HG03159 (cell line): ENCODE measurements at regions not wholly inside any gene's neighbourhood (a gene's known extent, or its start where the extent isn't known, plus 50 kb on each side); places are given as distances from the start of the nearest gene placed in this dataset.
"Not testable (repeated sequence)": the region's sequence is repeated elsewhere in the genome, so short reads cannot be mapped to it uniquely, and the experiment has no call there.

ENCODE experiments used
- ATAC-seq: cut with Tn5 transposase; IDR thresholded peaks from one replicate; pipeline ENCODE4 v1.9.1; 2021; ENCODE audit warnings: mild to moderate bottlenecking, moderate library complexity; ENCODE audit not compliant: unreplicated experiment

DNA sequence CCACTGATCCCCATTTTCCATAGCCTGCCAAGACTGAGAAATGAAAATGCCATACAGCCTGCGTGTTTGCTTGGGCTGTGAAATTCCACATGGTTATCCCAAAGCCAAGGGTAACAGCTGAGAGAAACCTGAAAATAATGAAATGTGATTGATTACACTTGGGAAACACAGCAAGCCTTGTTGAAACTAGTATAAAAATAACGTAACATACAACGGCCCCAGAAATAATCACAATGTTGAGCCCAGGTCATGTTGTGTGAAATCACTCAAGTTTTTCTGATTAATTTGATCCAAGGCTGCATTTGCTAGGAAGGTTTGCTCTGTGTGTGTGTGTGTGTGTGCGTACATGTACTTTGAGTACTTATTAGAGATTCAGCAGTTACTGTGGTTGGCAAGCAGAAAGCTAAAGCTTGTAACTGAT, 269.0 kb downstream of the OXSM start:
- no peak for ATAC-seq

DNA sequence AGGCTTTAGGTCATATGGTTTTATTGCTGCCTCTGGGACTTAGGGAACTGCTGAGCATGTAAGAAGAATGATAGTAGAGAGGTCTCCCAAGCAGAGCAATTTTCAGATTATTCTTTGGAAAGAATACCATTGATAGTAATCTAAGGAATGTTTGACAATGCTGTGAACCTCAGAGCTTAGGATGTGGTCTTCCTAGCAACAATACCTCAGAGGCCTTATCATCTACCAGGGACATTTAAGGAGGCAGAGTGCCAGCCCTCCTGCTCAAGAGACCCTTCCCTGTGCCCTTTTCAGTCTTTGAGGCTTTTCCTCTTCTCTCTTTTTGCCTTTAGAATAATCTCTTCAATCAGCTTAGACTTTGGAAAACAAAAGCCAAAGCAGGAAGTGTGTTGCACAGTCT, 272.1 kb downstream of the OXSM start:
- ATAC-seq, result no peak

DNA sequence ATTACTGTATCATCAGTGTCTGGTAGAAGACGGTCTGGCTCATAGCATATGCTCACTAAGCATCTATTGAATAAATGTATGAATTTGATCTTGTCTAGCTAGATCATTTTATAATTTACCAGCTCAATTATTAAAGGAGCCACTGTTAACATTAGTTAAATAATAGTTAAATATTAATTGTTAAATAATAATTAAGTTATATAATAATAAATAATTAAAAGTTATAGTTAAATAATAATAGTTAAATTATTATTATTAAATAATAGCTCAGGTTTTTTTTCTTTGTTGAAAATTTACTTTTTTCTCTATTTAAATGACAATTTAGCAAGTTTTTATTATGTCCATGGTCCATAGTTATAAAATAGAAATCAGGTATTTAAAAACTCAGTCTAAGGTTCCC, 274.4 kb downstream of the OXSM start:
- no peak for ATAC-seq

DNA sequence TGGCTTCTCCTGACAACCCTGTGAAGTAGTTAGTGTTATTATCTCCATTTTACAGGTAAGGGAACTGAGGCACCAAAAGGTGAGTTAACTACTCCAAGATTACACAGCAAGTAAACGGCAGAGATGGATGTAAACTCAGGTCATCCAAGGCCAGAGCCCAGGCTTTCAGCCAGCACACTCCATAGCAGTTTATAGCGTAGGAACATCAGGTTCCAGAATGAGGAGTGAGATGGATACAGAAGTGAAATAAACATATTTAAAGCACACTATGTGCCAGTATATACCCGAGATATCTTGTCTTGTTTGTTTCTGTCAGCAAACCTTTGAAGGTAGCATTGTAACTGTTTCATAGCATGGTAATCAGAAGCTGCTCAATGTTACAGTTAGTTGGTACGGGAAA, 279.0 kb downstream of the OXSM start:
- no peak for ATAC-seq

DNA sequence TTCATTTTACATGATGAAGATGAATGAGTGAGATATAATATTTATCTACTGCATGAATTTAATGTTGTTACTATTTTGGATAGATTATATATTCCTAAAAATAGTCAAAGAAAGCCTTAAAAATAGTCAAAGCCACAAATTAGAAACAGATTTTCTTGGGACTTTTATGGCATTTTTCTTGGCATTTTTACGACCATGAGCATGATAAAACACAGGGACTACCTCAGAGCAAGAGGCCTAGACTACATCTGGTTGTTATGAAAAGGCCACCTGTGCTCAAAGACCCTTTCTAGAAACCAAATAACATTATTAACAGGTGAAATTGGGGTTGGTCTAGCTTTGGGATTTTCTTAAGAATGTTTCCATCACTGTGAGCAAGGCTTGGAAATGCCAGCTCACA, 281.0 kb downstream of the OXSM start:
- ATAC-seq, result no peak

DNA sequence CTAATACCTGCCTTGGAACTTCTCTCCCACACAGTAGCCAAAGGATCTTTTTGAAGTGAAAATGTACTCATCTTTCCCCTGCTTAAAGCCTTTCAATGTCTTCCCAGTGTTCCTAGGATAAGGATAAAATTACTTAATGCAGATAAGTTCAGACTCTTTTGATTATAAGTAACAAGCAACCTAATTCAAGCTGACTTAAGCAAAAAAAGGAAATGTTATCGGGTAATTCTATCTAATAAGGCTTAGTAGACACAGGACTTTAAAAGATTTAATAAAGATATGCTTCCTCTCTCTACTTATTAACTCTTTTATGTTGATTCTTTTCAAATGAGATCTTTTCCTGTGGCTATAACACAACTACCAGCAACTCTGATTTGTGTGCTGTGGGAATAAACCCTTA, 284.2 kb downstream of the OXSM start:
- no peak for ATAC-seq

DNA sequence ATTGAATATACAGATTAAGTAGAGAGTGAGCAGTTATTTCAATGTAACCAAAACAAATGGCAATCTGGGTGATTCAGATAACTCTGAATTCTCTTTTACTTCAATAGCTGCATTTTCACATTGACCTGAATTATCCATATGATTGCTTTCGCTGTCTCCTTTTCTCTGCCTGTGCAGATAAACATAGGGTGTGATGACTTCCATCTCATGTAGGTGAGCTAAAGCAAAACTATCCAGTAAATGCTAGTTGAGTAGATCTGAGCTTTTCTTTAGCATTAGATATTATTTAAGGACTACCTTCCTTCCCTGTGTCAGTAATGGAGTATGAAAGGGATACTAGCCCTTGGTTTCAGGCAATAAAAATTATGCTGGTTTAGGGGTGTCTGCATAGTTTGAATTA, 288.6 kb downstream of the OXSM start:
- no peak for ATAC-seq

DNA sequence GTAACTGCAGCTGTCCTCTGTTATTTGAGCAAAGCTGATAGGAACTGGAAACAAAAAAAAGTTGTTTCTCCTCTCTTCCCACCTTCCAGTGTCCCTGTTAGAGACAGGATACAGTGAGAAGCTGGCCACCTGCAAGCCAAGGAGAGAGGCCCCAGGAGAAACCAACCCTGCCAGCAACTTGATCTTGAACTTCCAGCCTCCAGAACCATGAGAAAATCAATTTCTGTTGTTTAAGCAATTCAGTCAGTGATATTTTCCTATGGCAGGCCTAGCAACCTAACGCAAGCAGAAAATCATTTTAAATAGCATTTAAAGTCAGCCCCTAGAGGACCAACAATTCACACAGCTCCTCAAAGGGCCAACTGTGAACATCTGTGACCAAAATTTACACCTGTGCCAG, 291.3 kb downstream of the OXSM start:
- ATAC-seq, result no peak

DNA sequence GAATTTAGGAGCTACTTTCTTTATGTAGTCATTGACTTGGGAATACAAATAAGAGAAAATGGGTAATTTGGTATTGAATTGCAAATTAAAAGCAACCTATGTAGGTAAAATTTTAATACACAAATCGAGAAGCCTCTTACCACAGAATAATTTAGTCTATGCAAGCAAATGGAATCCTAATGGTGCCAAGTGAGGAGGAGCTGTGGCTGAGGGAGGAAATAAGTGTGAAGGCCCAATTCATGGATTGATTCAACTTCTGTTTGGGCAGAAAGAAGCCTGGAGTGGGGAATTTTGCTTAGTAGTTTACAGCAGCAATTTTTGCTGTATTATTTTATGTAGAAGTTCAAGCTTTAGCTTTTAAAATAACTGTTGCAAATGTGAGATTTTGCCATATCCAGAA, 291.9 kb downstream of the OXSM start:
- ATAC-seq, result no peak

DNA sequence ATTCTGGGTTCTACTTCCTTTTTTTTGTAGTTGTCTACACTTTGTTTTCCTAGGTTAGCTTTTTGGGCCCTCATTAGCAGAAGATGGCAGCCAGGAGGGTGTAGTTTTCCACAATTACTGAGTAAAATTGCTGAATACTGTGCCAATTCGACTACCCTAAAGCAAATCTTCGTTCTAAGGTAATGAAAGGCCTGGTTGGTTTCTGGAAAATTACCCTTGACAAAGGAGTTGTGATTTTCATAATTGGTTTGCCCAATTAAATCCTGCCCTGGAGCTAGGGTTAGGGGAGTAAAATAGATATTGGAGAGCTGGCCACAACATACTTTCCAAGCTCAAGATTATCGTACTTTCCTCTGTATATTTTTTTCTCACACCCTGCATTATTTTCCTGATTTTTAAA, 293.0 kb downstream of the OXSM start:
- no peak for ATAC-seq

DNA sequence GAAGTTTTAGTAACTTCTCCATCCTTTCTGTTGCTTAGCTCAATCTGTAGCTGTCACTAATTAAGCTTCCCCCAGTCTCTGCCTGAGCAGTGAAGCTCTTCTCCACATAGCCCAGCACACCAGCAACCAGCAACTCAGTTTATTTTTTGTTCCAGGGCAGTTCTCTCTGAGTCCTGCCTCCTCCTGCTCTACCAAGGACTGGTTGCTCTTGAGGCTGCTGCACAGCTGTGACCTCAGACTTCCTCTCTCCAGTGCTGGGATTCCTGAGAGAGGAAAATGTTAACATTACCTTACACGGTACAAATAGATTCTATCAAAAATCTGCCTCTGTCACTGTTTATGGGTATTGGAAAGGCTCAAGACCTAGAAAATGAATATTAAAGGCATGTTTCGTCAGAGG, 294.7 kb downstream of the OXSM start:
- no peak for ATAC-seq

DNA sequence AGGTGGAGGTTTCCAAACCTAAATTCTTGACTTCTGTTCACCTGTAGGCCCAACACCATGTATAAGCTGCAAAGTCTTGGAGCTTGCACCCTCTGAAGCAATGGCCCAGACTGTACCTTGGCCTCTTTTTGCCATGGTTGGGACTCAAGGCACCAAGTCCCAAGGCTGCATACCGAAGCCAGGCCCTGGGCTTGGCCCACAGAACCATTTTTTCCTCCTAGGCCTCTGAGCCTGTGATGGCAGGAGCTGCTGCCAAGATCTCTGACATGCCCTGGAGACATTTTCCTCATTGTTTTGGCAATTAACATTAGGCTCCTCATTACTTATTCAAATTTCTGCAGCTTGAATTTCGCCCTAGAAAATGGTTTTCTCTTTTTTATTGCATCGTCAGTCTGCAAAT, 297.9 kb downstream of the OXSM start:
- ATAC-seq, result no peak

DNA sequence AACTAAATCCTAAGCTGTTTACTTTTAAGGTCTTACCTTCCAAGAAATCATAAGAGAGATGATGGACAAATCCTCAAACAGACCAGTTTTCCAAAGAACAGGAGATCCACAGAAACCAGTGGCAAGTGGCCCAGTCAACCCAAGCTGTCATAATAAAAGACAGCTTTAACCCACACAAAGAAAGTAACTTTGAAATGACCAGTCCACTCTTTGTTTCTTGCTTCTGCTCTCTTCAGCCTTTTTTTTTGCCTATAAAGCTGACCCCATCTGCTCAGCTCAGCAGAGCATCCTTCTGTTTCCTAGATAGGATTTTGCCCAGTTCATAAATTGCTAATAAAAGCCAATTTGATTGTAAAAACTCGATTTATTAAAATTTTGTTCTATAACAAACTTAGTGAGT, 299.4 kb downstream of the OXSM start:
- no peak for ATAC-seq

DNA sequence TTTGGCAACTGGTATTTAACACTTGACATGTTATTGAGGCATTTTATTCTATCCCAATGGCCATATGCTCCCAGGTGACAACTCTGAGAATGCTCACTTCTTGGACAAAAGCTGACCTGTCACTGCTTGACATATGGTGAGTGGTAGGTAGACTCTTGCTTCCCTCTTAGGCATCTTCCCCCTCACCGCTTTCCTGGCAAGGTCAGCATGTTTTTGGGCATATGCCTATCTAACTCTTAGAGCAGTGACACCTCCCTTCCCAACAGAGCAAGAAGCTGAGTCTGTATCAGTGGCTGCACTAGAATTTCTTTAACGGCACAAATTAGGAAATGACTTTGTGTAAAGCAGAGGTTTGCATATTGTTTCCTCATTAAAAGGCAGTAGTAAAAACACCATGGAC, 300.7 kb downstream of the OXSM start:
- ATAC-seq, result no peak

DNA sequence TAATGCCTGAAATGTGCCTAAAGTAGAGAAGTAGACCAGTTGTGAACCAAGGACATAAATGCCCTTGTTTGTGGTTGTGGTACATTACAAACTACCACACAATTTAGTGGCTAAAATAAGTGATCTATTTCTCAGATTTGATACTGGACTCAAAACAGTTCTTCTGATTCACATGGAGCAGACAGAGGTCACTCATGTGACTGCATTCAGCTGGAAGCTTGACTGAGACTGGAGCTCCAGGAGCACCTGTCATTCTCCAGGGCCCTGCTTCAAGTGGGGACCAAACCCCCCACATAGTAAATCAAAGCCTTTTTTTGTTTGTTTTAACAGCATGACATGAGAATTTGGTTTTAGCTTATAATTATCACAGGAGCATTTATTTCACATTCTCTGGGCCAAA, 301.2 kb downstream of the OXSM start:
- ATAC-seq, result no peak

DNA sequence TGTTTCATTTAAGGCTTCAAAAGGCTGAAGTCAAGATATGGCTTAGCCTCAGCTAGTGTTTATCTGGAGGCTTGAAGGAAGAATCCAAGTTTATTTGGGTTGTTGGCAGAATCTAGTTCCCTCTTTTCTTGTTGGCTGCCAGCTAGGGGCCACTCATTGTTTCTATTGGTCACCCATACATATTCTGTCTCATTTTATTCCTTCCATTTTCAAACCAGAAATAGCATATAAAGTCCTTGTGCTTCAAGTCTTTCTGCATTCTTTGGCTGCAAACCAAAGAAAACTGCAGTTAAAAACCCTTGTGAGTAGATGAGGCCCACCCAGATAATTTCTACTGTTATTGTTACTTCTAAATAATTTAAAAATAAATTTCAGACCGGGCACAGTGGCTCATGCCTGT, 301.7 kb downstream of the OXSM start:
- no peak for ATAC-seq

DNA sequence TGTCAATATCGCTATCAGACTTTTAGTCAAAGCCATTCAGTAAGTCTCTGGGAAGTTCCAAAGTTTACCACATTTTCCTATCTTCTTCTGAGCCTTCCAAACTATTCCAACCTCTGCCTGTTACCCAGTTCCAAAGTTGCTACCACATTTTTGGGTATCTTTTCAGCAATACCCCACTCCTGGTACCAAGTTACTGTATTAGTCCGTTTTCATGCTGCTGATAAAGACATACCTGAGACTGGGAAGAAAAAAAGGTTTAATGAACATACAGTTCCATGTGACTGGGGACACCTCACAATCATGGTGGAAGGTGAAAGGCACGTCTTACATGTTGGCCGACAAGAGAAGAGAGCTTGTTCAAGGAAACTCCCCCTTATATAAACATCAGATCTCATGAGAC, 307.2 kb downstream of the OXSM start:
- ATAC-seq, result not testable (repeated sequence)

DNA sequence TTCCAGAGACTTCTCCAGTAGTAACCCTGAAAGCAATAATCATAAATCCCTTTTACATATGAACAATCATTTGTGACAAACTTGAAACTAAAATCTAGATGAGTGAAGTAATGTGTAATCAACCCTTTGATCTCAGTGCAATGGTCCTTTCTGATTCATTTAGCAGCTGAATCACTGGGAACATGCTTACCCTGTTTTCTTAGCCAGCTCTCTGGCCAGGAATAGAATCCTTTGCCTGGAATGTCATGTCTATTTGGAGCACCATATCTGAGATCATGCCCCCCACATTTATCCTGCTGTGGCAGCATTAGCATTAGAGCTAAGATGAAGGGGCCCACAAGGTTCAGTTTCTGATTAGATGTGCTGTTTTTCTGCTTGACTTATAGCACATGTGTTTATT, 309.8 kb downstream of the OXSM start:
- ATAC-seq, result no peak

DNA sequence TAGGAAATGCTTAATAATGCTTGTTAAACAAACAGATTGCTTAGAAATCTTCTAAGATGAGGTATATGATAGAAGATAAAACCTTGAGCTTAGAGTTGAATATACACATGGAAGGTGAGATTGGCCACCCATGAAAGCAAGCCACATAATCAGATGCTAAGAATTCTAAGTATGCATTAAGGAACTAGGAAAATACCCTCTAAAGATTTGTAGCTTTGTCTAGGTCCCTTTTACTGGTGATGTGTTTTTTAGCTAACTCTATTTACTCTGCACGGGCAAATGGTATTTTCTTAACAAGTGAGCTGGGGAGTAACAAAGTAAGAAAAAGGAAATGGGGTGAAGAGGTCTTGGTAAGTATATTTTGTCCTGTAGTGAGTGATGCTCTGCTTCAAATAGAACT, 310.3 kb downstream of the OXSM start:
- ATAC-seq, result no peak

DNA sequence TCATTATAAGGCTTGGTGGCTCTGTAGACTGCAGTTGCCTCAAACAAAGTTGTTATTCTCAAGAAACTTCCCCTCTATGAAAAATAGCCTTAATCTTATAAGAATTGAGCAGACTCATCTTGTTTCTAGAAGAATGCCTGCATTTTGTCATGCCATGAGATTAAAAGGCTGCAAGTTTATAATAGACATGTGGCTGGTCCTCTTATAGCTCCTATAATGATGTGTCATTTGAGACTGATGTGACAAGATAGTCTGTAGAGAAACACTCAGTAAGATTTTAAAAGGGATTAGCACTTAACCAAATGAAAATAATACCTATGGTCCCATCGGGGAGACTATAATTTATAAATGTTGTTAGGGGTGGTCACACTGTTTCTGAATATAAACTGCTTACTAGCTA, 312.5 kb downstream of the OXSM start:
- no peak for ATAC-seq

DNA sequence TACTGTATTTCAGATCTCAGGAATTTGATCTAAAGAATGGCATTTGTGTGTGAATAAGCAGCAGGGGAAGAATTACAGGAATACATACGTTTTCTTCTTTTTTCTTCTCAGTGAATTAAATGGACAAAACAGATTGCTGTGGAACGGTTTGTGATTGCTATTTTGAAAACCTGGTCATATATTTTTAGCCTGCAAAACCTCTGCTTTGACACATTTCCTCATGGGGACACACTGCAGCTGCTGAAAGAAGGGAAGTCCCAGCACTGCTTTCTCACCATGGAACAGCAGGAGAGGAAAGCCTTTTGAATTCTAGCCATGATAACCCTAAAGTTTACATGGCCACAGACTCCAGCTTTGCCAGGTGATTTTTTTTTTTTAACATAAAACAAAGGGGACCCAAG, 315.0 kb downstream of the OXSM start:
- ATAC-seq, result no peak

DNA sequence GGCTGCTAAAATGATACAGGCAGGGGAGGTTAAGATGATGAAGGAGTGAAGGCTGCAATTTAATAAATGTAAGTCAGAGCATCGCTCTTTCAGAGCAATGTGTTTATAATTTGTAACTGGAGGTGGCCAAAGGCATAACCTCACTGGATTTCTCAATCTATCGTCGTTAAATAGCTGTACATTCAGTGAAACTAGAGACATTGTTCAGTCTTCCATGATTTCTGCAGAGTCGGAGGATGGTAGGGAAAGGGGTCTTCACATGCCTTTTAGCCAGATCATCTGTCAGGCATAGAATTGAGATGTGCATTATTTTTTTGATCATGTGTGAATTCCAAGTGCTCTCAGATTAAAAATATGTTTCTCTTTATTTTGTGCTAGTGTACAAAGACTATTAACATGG, 315.4 kb downstream of the OXSM start:
- no peak for ATAC-seq

DNA sequence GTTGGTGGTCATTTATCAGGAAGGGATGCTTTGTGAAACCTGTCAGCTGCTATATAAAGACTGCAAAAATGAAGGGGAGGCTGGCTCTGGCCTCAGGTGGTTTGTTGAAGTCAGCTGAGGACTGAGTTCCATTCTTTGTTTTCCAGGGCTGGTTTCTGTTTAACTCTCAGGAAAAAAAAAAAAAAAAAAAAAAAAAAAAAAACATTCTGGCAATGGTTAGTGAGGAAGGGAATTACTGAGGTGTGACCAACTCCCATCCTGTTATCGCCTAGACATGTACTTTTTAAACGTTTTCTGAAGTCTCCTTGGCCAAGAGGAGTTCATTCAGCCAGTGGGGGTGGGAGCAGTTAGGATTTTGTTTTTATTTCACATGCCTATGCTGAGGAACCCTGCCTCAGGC, 316.3 kb downstream of the OXSM start:
- no peak for ATAC-seq

DNA sequence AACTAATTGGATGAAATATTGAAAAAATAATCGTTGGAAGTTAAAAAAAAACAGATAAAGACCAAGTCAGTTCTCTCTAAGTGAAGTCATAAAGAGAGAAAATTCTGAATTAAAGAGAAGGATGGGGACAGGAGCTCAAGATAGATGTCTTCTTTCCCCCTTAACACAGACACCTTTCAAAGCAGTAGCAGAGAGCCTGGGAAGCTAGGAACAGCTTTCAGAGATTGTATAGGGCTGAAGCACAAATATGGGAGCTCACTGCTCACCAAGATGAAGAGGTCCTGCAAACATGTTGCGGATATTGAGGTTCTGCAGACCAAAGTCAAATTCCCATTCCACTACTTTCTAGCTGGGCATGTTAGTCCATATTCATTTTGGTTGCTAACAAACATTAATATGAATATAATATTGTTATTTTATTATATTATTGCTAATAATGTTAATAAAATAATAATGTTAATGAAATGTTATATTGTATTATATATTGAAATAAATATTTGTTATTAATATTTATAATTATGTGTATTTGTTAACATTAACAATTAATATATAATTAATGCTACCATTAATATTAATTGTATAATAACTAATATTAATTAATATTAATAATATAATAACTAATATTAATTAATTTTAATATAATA, 319.1 kb downstream of the OXSM start:
- ATAC-seq, result no peak
